ENCODE measurements at regions not wholly inside any gene's neighbourhood (a gene's known extent, or its start where the extent isn't known, plus 50 kb on each side); places are given as distances from the start of the nearest gene placed in this dataset.

GRCh38 chr21:23740463-23740862 lies 1866.8 kb downstream of the MRPL39 start:
- Histone ChIP-seq H3K9ac (ENCODE audit: low read depth, low read length) (no peak overlapping the region), H3K27me3 (ENCODE audit: control insufficient read depth, insufficient read depth, low read length) (no peaks in the 10 kb centered on the region), H3K4me1 (ENCODE audit: control insufficient read depth, insufficient read depth, low read length) (no peaks in the 10 kb centered on the region), H3K9me3 (replicated peaks; ENCODE audit: low read length) (no peaks in the 10 kb centered on the region), H3K4me3 (ENCODE audit: low read length) (no peak overlapping the region), H3K4me2 (ENCODE audit: low read length) (no peak overlapping the region), H3K36me3 (ENCODE audit: insufficient read depth, low read length) (no peaks in the 10 kb centered on the region)

GRCh38 chr21:23732776-23733175 lies 1874.5 kb downstream of the MRPL39 start:
- Histone ChIP-seq H3K4me3 (ENCODE audit: low read length) (no peak overlapping the region), H3K27me3 (ENCODE audit: control insufficient read depth, insufficient read depth, low read length) (no peaks in the 10 kb centered on the region), H3K4me1 (ENCODE audit: control insufficient read depth, insufficient read depth, low read length) (no peaks in the 10 kb centered on the region), H3K4me2 (ENCODE audit: low read length) (no peak overlapping the region), H3K9ac (ENCODE audit: low read depth, low read length) (no peak overlapping the region), H3K36me3 (ENCODE audit: insufficient read depth, low read length) (no peaks in the 10 kb centered on the region), H3K9me3 (replicated peaks; ENCODE audit: low read length) (no peaks in the 10 kb centered on the region)

- Histone ChIP-seq H3K9ac (ENCODE audit: low read depth, low read length) (no peak overlapping the region), H3K4me2 (ENCODE audit: low read length) (no peak overlapping the region), H3K9me3 (replicated peaks; ENCODE audit: low read length) (no peaks in the 10 kb centered on the region), H3K4me1 (ENCODE audit: control insufficient read depth, insufficient read depth, low read length) (no peaks in the 10 kb centered on the region), H3K27me3 (ENCODE audit: control insufficient read depth, insufficient read depth, low read length) (no peaks in the 10 kb centered on the region), H3K4me3 (ENCODE audit: low read length) (no peak overlapping the region), H3K36me3 (ENCODE audit: insufficient read depth, low read length) (no peaks in the 10 kb centered on the region)
These were observed 1878.0 kb downstream of the MRPL39 start for GRCh38 chr21:23729331-23729730.

GRCh38 chr21:23725576-23725975 lies 1881.7 kb downstream of the MRPL39 start:
- Histone ChIP-seq H3K4me3 (ENCODE audit: low read length) (no peak overlapping the region), H3K9ac (ENCODE audit: low read depth, low read length) (no peak overlapping the region), H3K4me1 (ENCODE audit: control insufficient read depth, insufficient read depth, low read length) (no peaks in the 10 kb centered on the region), H3K36me3 (ENCODE audit: insufficient read depth, low read length) (no peaks in the 10 kb centered on the region), H3K4me2 (ENCODE audit: low read length) (no peak overlapping the region), H3K27me3 (ENCODE audit: control insufficient read depth, insufficient read depth, low read length) (no peaks in the 10 kb centered on the region), H3K9me3 (replicated peaks; ENCODE audit: low read length) (no peaks in the 10 kb centered on the region)

GRCh38 chr21:23718446-23719285 lies 1888.6 kb downstream of the MRPL39 start:
- H3K36me3 ChIP-seq (ENCODE audit: insufficient read depth, low read length) = no peaks in the 10 kb centered on the region
- no peak overlapping the region for H3K4me2 ChIP-seq (ENCODE audit: low read length)
- no peak overlapping the region for H3K4me3 ChIP-seq (ENCODE audit: low read length)
- H3K9ac ChIP-seq (ENCODE audit: low read depth, low read length) = no peak overlapping the region
- no peaks in the 10 kb centered on the region for H3K27me3 ChIP-seq (ENCODE audit: control insufficient read depth, insufficient read depth, low read length)
- no peaks in the 10 kb centered on the region for H3K4me1 ChIP-seq (ENCODE audit: control insufficient read depth, insufficient read depth, low read length)
- H3K9me3 ChIP-seq (replicated peaks; ENCODE audit: low read length) = no peaks in the 10 kb centered on the region

GRCh38 chr21:23712166-23712565 lies 1895.1 kb downstream of the MRPL39 start:
- no peak overlapping the region for H3K4me3 ChIP-seq (ENCODE audit: low read length)
- H3K4me1 ChIP-seq (ENCODE audit: control insufficient read depth, insufficient read depth, low read length) = no peaks in the 10 kb centered on the region
- no peaks in the 10 kb centered on the region for H3K36me3 ChIP-seq (ENCODE audit: insufficient read depth, low read length)
- no peaks in the 10 kb centered on the region for H3K27me3 ChIP-seq (ENCODE audit: control insufficient read depth, insufficient read depth, low read length)
- H3K4me2 ChIP-seq (ENCODE audit: low read length) = no peak overlapping the region
- H3K9me3 ChIP-seq (replicated peaks; ENCODE audit: low read length) = no peaks in the 10 kb centered on the region
- no peak overlapping the region for H3K9ac ChIP-seq (ENCODE audit: low read depth, low read length)

GRCh38 chr21:23706431-23706830 lies 1900.8 kb downstream of the MRPL39 start:
- no peak overlapping the region for H3K4me2 ChIP-seq (ENCODE audit: low read length)
- no peaks in the 10 kb centered on the region for H3K9me3 ChIP-seq (replicated peaks; ENCODE audit: low read length)
- H3K36me3 ChIP-seq (ENCODE audit: insufficient read depth, low read length) = no peaks in the 10 kb centered on the region
- no peak overlapping the region for H3K4me3 ChIP-seq (ENCODE audit: low read length)
- H3K4me1 ChIP-seq (ENCODE audit: control insufficient read depth, insufficient read depth, low read length) = no peaks in the 10 kb centered on the region
- H3K27me3 ChIP-seq (ENCODE audit: control insufficient read depth, insufficient read depth, low read length) = no peaks in the 10 kb centered on the region
- H3K9ac ChIP-seq (ENCODE audit: low read depth, low read length) = no peak overlapping the region

- no peak overlapping the region for H3K4me3 ChIP-seq (ENCODE audit: low read length)
- no peaks in the 10 kb centered on the region for H3K4me1 ChIP-seq (ENCODE audit: control insufficient read depth, insufficient read depth, low read length)
- no peaks in the 10 kb centered on the region for H3K9me3 ChIP-seq (replicated peaks; ENCODE audit: low read length)
- H3K4me2 ChIP-seq (ENCODE audit: low read length) = no peak overlapping the region
- no peaks in the 10 kb centered on the region for H3K27me3 ChIP-seq (ENCODE audit: control insufficient read depth, insufficient read depth, low read length)
- H3K9ac ChIP-seq (ENCODE audit: low read depth, low read length) = no peak overlapping the region
- no peaks in the 10 kb centered on the region for H3K36me3 ChIP-seq (ENCODE audit: insufficient read depth, low read length)
These were observed 1907.9 kb downstream of the MRPL39 start for GRCh38 chr21:23699402-23699801.

GRCh38 chr21:23698619-23699018 lies 1908.7 kb downstream of the MRPL39 start:
- H3K9ac ChIP-seq (ENCODE audit: low read depth, low read length) = no peak overlapping the region
- H3K27me3 ChIP-seq (ENCODE audit: control insufficient read depth, insufficient read depth, low read length) = no peaks in the 10 kb centered on the region
- H3K9me3 ChIP-seq (replicated peaks; ENCODE audit: low read length) = no peaks in the 10 kb centered on the region
- H3K4me1 ChIP-seq (ENCODE audit: control insufficient read depth, insufficient read depth, low read length) = no peaks in the 10 kb centered on the region
- no peak overlapping the region for H3K4me3 ChIP-seq (ENCODE audit: low read length)
- no peaks in the 10 kb centered on the region for H3K36me3 ChIP-seq (ENCODE audit: insufficient read depth, low read length)
- H3K4me2 ChIP-seq (ENCODE audit: low read length) = no peak overlapping the region

GRCh38 chr21:23695443-23695842 lies 1911.8 kb downstream of the MRPL39 start:
- no peaks in the 10 kb centered on the region for H3K27me3 ChIP-seq (ENCODE audit: control insufficient read depth, insufficient read depth, low read length)
- no peaks in the 10 kb centered on the region for H3K36me3 ChIP-seq (ENCODE audit: insufficient read depth, low read length)
- no peak overlapping the region for H3K4me3 ChIP-seq (ENCODE audit: low read length)
- H3K9me3 ChIP-seq (replicated peaks; ENCODE audit: low read length) = no peaks in the 10 kb centered on the region
- no peak overlapping the region for H3K4me2 ChIP-seq (ENCODE audit: low read length)
- H3K9ac ChIP-seq (ENCODE audit: low read depth, low read length) = no peak overlapping the region
- H3K4me1 ChIP-seq (ENCODE audit: control insufficient read depth, insufficient read depth, low read length) = no peaks in the 10 kb centered on the region

GRCh38 chr21:23694390-23694789 lies 1912.9 kb downstream of the MRPL39 start:
- Histone ChIP-seq H3K9ac (ENCODE audit: low read depth, low read length) (no peak overlapping the region), H3K4me3 (ENCODE audit: low read length) (no peak overlapping the region), H3K36me3 (ENCODE audit: insufficient read depth, low read length) (no peaks in the 10 kb centered on the region), H3K4me2 (ENCODE audit: low read length) (no peak overlapping the region), H3K9me3 (replicated peaks; ENCODE audit: low read length) (no peaks in the 10 kb centered on the region), H3K4me1 (ENCODE audit: control insufficient read depth, insufficient read depth, low read length) (no peaks in the 10 kb centered on the region), H3K27me3 (ENCODE audit: control insufficient read depth, insufficient read depth, low read length) (no peaks in the 10 kb centered on the region)

- no peaks in the 10 kb centered on the region for H3K9me3 ChIP-seq (replicated peaks; ENCODE audit: low read length)
- H3K4me3 ChIP-seq (ENCODE audit: low read length) = no peak overlapping the region
- no peaks in the 10 kb centered on the region for H3K36me3 ChIP-seq (ENCODE audit: insufficient read depth, low read length)
- H3K9ac ChIP-seq (ENCODE audit: low read depth, low read length) = no peak overlapping the region
- H3K4me2 ChIP-seq (ENCODE audit: low read length) = no peak overlapping the region
- no peaks in the 10 kb centered on the region for H3K27me3 ChIP-seq (ENCODE audit: control insufficient read depth, insufficient read depth, low read length)
- H3K4me1 ChIP-seq (ENCODE audit: control insufficient read depth, insufficient read depth, low read length) = no peaks in the 10 kb centered on the region
These were observed 1917.0 kb downstream of the MRPL39 start for GRCh38 chr21:23690316-23690715.
